ENCODE measurements at regions not wholly inside any gene's neighbourhood (a gene's known extent, or its start where the extent isn't known, plus 50 kb on each side); places are given as distances from the start of the nearest gene placed in this dataset.

DNA sequence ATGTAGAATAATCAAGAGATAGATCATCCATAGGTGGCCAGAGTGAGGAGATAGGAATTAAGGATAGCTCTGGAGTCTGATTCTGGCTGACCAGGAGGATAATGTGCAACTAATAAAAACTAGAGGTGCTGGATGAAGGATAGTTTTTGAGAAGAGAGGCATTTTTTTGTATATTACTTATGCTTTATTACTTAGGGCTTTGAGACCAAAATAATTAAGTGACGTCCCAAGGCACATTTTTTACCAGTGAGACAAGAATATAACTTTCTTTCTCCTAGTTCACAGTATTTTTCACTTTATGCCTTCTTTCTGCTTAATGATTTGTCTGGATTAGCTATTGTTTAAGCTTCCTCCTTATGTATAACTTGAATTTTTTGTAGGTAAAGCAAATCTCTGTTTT is 756.6 kb downstream of the TSN start:
- no peak overlapping the region for H2AFZ ChIP-seq (ENCODE audit: low read depth, low read length)
- POLR2A ChIA-PET, result no interaction called here
- H4K20me1 ChIP-seq (replicated peaks; ENCODE audit: control insufficient read depth, insufficient read depth, low read length), result no peaks in the 10 kb centered on the region
- no peaks in the 10 kb centered on the region for H3K9me3 ChIP-seq (replicated peaks; ENCODE audit: control insufficient read depth, insufficient read depth, low read depth, low read length)
- H3K9me1 ChIP-seq (ENCODE audit: control insufficient read depth, insufficient read depth, low read length), result no peaks in the 10 kb centered on the region
- CTCF ChIA-PET (ENCODE audit: low intra/inter-chr PET ratio), result no interaction called here
- in situ Hi-C loops (cut with MboI), result no loop called here
- H3K4me3 ChIP-seq, result no peak overlapping the region
- H3K9ac ChIP-seq (ENCODE audit: insufficient read depth in 1 of 2, low read depth in 2 of 2, low read length in 2 of 2), result no peak overlapping the region
- ATAC-seq (no peak), FAIRE-seq (no peak), DNase-seq (ENCODE audit: extremely low read depth in 1 of 4, low spot score in 3 of 4) (no peak)
- H3K27ac ChIP-seq (ENCODE audit: extremely low read depth, low read depth, low read length), result no peak overlapping the region
- no TSS peak for BruUV-seq (replicated peaks)
- H3K27me3 ChIP-seq (ENCODE audit: control insufficient read depth in 2 of 2, insufficient read depth in 2 of 2, low read length in 2 of 2), result no peaks in the 10 kb centered on the region
- WGBS (ENCODE audit: insufficient coverage, low coverage, missing lambda C conversion rate), result 0% methylated on average over 1 of the region's 1 CpG
- no peaks in the 10 kb centered on the region for H3K36me3 ChIP-seq (ENCODE audit: control insufficient read depth, insufficient read depth, low read length)
- H3K79me2 ChIP-seq (ENCODE audit: control insufficient read depth, insufficient read depth, low read length), result no peaks in the 10 kb centered on the region
- no peaks in the 10 kb centered on the region for H3K4me1 ChIP-seq (replicated peaks in 1 of 2; ENCODE audit: control insufficient read depth in 2 of 2, insufficient read depth in 2 of 2, low read length in 2 of 2)
- intact Hi-C loops (cut with micrococcal nuclease), result no loop called here
- TF ChIP-seq FOXP4 (CRISPR knock-in tag; IDR thresholded peaks at IDR 0.05; ENCODE audit: borderline replicate concordance) (no peak), MBD2 (IDR thresholded peaks at IDR 0.05; ENCODE audit: borderline replicate concordance, low read depth) (no peak), MED1 (CRISPR knock-in tag; IDR thresholded peaks at IDR 0.05; ENCODE audit: borderline replicate concordance) (no peak), BRF2 (IDR thresholded peaks at IDR 0.05; ENCODE audit: borderline replicate concordance, insufficient read depth, insufficient read length) (no peak), NUFIP1 (IDR thresholded peaks at IDR 0.05; ENCODE audit: partially characterized antibody) (no peak), SETDB1 (IDR thresholded peaks at IDR 0.05; ENCODE audit: low read length) (no peak)
- no peak overlapping the region for H3K4me2 ChIP-seq (ENCODE audit: insufficient read depth, low read length)
